ENCODE measurements at regions not wholly inside any gene's neighbourhood (a gene's known extent, or its start where the extent isn't known, plus 50 kb on each side); places are given as distances from the start of the nearest gene placed in this dataset.

- no peak for TF ChIP-seq TAF1 (IDR thresholded peaks at IDR 0.05; ENCODE audit: borderline replicate concordance, low read depth, low read length)
- TF ChIP-seq POLR2AphosphoS5 (IDR thresholded peaks at IDR 0.05; ENCODE audit: low read depth, low read length): no peak
- TF ChIP-seq POLR2A (IDR thresholded peaks at IDR 0.05; ENCODE audit: low read depth, low read length): no peak
- DNase-seq (ENCODE audit: insufficient read length) (no peak), FAIRE-seq (no peak)
Measured at GRCh38 chr15:93501946-93502345, 412.9 kb upstream of the RGMA start.

DNA sequence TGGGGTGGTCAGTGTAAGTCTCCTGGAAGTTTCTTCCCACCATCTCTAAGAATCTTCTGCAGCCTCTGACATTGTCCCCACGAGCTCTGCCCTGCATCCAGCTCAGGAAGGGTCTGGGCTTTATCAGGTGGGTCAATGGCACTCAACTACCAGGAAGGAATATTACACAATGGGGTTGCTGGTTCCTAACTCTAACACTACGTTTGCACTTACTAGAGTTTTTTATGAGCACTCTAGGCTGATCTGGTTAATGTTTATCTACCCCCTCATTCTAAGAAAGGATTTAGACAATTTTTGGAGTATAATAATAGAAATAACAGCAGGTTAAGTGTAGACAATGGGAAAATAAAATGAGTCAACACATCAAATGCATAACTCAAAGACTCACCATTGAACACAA, 411.1 kb upstream of the RGMA start:
- FAIRE-seq (no peak), DNase-seq (ENCODE audit: insufficient read length) (no peak)
- TF ChIP-seq POLR2A (IDR thresholded peaks at IDR 0.05; ENCODE audit: low read depth, low read length) (no peak), POLR2AphosphoS5 (IDR thresholded peaks at IDR 0.05; ENCODE audit: low read depth, low read length) (no peak), TAF1 (IDR thresholded peaks at IDR 0.05; ENCODE audit: borderline replicate concordance, low read depth, low read length) (no peak)

GRCh38 chr15:93497291-93497690, 408.3 kb upstream of the RGMA start:
- no peak for DNase-seq (ENCODE audit: insufficient read length)
- FAIRE-seq: no peak
- no peak for TF ChIP-seq POLR2AphosphoS5 (IDR thresholded peaks at IDR 0.05; ENCODE audit: low read depth, low read length)
- no peak for TF ChIP-seq TAF1 (IDR thresholded peaks at IDR 0.05; ENCODE audit: borderline replicate concordance, low read depth, low read length)
- no peak for TF ChIP-seq POLR2A (IDR thresholded peaks at IDR 0.05; ENCODE audit: low read depth, low read length)

DNA sequence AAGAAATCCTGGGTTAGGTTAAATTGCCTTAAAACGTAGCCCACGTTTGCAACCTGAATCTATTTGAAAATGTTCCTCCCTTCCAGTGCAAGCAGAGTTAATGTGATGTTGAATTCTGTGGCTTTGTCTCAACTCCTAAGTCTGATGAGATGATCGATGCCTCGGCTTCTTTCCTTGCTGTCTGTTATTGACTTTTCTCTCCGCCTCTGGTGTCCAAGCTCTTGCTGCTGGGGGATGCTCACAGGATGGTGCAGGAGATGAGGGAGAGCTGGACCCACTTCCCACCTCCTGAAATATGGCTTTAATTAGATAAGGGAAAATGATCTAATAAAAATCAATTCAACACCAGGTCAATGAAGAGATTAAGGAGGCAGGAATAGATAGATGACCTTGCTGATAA, 407.9 kb upstream of the RGMA start:
- TF ChIP-seq TAF1 (IDR thresholded peaks at IDR 0.05; ENCODE audit: borderline replicate concordance, low read depth, low read length) (no peak), POLR2A (IDR thresholded peaks at IDR 0.05; ENCODE audit: low read depth, low read length) (no peak), POLR2AphosphoS5 (IDR thresholded peaks at IDR 0.05; ENCODE audit: low read depth, low read length) (no peak)
- DNase-seq (ENCODE audit: insufficient read length) (no peak), FAIRE-seq (no peak)

DNA sequence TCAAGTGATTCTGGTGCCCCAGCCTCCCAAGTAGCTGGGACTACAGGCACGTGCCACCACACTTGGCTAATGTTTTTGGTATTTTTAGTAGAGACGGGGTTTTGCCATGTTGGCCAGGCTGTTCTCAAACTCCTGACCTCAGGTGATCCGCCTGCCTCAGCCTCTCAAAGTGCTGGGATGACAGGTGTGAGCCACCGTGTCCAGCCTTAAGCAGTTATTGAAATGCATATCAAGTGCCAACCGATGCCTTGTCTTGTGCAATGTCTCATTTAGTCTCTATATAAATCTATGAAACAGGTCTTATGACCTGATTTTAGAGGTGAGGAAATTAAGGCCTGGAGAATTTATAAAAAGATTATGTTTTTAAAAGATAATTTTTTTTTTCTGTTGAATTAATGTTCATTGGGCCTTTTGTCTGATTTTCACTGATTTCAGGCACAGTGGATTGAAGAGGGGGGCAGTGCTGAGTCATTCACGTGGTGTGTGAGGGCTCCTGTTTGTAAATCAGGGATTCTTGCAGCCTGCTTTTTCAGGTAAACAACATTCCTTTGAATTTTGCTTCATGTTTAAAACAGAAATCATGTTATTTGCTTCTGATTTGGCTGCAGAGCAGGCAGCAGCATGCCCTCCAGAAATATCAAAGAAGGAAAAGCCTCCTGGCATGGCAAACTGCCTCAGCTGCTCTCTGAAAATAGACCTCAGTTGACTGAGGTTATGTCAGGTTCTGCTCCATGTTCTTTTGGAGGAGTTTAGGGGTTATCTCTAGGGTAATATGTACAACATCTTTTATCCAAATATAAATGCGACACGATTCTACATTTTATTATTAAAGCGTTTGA, 407.0 kb upstream of the RGMA start:
- FAIRE-seq: no peak
- TF ChIP-seq POLR2A (IDR thresholded peaks at IDR 0.05; ENCODE audit: low read depth, low read length) (no peak), TAF1 (IDR thresholded peaks at IDR 0.05; ENCODE audit: borderline replicate concordance, low read depth, low read length) (no peak), POLR2AphosphoS5 (IDR thresholded peaks at IDR 0.05; ENCODE audit: low read depth, low read length) (no peak)
- no peak for DNase-seq (ENCODE audit: insufficient read length)

DNA sequence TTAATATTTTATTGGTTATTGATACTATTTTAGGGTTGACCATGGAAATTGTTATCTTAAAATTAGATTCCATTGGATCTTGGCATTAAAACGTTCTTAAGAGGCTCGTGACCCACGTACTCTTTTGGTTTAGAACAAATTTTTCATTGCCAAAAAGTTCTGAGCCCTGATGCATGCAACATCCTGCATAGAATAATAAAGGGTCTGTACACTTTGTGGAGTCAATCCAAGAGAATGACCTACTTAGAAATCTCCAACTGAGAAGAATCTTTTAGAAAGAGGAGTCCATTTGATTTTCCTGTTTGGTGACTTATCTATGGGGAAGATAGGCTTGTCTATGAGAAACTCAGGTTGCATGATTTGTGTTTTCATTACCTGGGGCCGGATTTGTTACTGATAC, 404.2 kb upstream of the RGMA start:
- FAIRE-seq (no peak), DNase-seq (ENCODE audit: insufficient read length) (no peak)
- TF ChIP-seq POLR2AphosphoS5 (IDR thresholded peaks at IDR 0.05; ENCODE audit: low read depth, low read length) (no peak), TAF1 (IDR thresholded peaks at IDR 0.05; ENCODE audit: borderline replicate concordance, low read depth, low read length) (no peak), POLR2A (IDR thresholded peaks at IDR 0.05; ENCODE audit: low read depth, low read length) (no peak)

DNA sequence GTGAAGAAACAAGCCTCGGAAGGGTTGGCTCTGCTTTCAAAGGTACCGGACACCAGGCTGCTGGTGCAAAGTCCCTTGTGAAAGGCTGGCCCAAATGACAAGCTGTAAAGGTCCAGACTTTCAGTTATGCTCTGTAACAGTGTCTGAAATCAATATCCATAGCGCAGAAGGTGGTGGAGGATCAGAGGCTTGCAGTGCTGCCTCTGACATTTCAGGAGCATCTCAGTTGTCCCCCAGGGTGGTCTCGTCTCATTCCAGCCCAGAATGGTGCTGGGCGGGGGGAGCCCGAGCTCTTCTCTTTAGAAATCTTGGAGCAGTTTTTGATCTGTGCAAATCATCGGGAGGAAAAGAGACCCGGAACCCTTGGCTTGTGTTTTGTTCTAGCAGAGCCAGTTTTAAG, 402.3 kb upstream of the RGMA start:
- DNase-seq (ENCODE audit: insufficient read length) (no peak), FAIRE-seq (no peak)
- no peak for TF ChIP-seq POLR2A (IDR thresholded peaks at IDR 0.05; ENCODE audit: low read depth, low read length)
- no peak for TF ChIP-seq TAF1 (IDR thresholded peaks at IDR 0.05; ENCODE audit: borderline replicate concordance, low read depth, low read length)
- TF ChIP-seq POLR2AphosphoS5 (IDR thresholded peaks at IDR 0.05; ENCODE audit: low read depth, low read length): no peak

DNA sequence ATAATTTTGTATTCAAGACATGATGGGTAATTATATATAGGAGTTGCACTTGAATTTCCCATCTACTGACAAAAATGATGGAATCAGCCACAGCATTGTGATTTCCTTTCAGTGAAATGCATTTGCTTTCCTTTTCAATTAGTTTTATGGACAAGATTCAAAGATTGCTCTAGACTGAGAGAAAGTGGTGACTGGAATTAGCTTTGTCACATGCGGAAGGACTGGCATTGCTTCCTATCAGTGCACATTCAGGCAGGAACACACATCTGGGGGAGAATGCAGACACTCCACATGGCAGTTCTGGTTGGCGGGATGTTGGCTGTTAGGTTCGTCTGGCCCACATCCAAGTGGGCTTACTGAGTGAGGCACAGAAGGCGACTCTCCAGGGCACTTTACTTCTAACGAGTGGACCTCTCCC, 399.3 kb upstream of the RGMA start:
- TF ChIP-seq TAF1 (IDR thresholded peaks at IDR 0.05; ENCODE audit: borderline replicate concordance, low read depth, low read length) (no peak), POLR2AphosphoS5 (IDR thresholded peaks at IDR 0.05; ENCODE audit: low read depth, low read length) (no peak), POLR2A (IDR thresholded peaks at IDR 0.05; ENCODE audit: low read depth, low read length) (no peak)
- DNase-seq (ENCODE audit: insufficient read length) (no peak), FAIRE-seq (no peak)

- TF ChIP-seq POLR2AphosphoS5 (IDR thresholded peaks at IDR 0.05; ENCODE audit: low read depth, low read length) (no peak), POLR2A (IDR thresholded peaks at IDR 0.05; ENCODE audit: low read depth, low read length) (no peak), TAF1 (IDR thresholded peaks at IDR 0.05; ENCODE audit: borderline replicate concordance, low read depth, low read length) (no peak)
- FAIRE-seq (no peak), DNase-seq (ENCODE audit: insufficient read length) (no peak)
Measured at GRCh38 chr15:93486407-93487117, 397.6 kb upstream of the RGMA start.

GRCh38 chr15:93485438-93486327, 396.7 kb upstream of the RGMA start:
- no peak for DNase-seq (ENCODE audit: insufficient read length)
- TF ChIP-seq TAF1 (IDR thresholded peaks at IDR 0.05; ENCODE audit: borderline replicate concordance, low read depth, low read length) (no peak), POLR2AphosphoS5 (IDR thresholded peaks at IDR 0.05; ENCODE audit: low read depth, low read length) (no peak), POLR2A (IDR thresholded peaks at IDR 0.05; ENCODE audit: low read depth, low read length) (no peak)
- no peak for FAIRE-seq

DNA sequence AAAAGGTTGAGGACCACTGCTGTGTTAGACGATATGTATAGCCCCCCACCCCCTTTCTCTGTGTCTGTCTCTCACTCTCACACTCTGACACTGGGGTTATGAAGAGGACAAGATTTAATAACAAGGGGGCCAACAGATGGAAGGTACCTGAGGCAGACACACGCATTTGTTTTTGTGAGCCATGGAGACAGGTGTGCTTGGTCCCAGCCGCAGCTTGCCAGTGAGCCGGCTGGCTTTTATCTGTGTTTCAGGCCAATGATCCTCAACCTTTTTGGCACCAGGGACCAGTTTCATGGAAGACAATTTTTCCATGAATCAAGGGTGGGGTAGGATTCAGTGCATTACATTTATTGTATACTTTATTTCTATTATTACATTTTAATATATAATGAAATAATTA, 394.9 kb upstream of the RGMA start:
- FAIRE-seq: no peak
- TF ChIP-seq POLR2A (IDR thresholded peaks at IDR 0.05; ENCODE audit: low read depth, low read length) (no peak), TAF1 (IDR thresholded peaks at IDR 0.05; ENCODE audit: borderline replicate concordance, low read depth, low read length) (no peak), POLR2AphosphoS5 (IDR thresholded peaks at IDR 0.05; ENCODE audit: low read depth, low read length) (no peak)
- DNase-seq (ENCODE audit: insufficient read length): no peak
